ENCODE measurements at regions not wholly inside any gene's neighbourhood (a gene's known extent, or its start where the extent isn't known, plus 50 kb on each side); places are given as distances from the start of the nearest gene placed in this dataset.

- Histone ChIP-seq H3K4me3 (ENCODE audit: extremely low read depth, insufficient read depth, low read length, poor library complexity, severe bottlenecking) (no peak overlapping the region), H3K9me3 (ENCODE audit: control insufficient read depth, low read length) (no peaks in the 10 kb centered on the region), H3K27ac (ENCODE audit: low read depth, low read length, severe bottlenecking) (no peak overlapping the region), H3K36me3 (ENCODE audit: control insufficient read depth, insufficient read depth, low read length) (no peaks in the 10 kb centered on the region), H3K4me1 (ENCODE audit: control insufficient read depth, insufficient read depth, low read length, poor library complexity, severe bottlenecking) (peaks cover under 1% of the 10 kb centered on the region)
- 94% methylated on average over 4 of the region's 4 CpGs for WGBS, 2 experiments (ENCODE audit: insufficient coverage in 2 of 2)
These were observed 389.5 kb downstream of the MTX2 start for GRCh38 chr2:176658708-176659107.

- WGBS, 2 experiments (ENCODE audit: insufficient coverage in 2 of 2) = 86 to 94% methylated on average over 2 of the region's 2 CpGs
- Histone ChIP-seq H3K9me3 (ENCODE audit: control insufficient read depth, low read length) (no peaks in the 10 kb centered on the region), H3K36me3 (ENCODE audit: control insufficient read depth, insufficient read depth, low read length) (no peaks in the 10 kb centered on the region), H3K27ac (ENCODE audit: low read depth, low read length, severe bottlenecking) (no peak overlapping the region), H3K4me3 (ENCODE audit: extremely low read depth, insufficient read depth, low read length, poor library complexity, severe bottlenecking) (no peak overlapping the region), H3K4me1 (ENCODE audit: control insufficient read depth, insufficient read depth, low read length, poor library complexity, severe bottlenecking) (no peaks in the 10 kb centered on the region)
These were observed 393.5 kb downstream of the MTX2 start for GRCh38 chr2:176662753-176663152.

GRCh38 chr2:176664478-176664877 lies 395.2 kb downstream of the MTX2 start:
- Histone ChIP-seq H3K4me3 (ENCODE audit: extremely low read depth, insufficient read depth, low read length, poor library complexity, severe bottlenecking) (no peak overlapping the region), H3K9me3 (ENCODE audit: control insufficient read depth, low read length) (no peaks in the 10 kb centered on the region), H3K27ac (ENCODE audit: low read depth, low read length, severe bottlenecking) (no peak overlapping the region), H3K36me3 (ENCODE audit: control insufficient read depth, insufficient read depth, low read length) (no peaks in the 10 kb centered on the region), H3K4me1 (ENCODE audit: control insufficient read depth, insufficient read depth, low read length, poor library complexity, severe bottlenecking) (no peaks in the 10 kb centered on the region)
- 73% methylated on average over 2 of the region's 4 CpGs; no CpG with 5 or more reads in 1 of the 2 experiments for WGBS, 2 experiments (ENCODE audit: insufficient coverage in 2 of 2)

- no peaks in the 10 kb centered on the region for H3K36me3 ChIP-seq (ENCODE audit: control insufficient read depth, insufficient read depth, low read length)
- no peak overlapping the region for H3K27ac ChIP-seq (ENCODE audit: low read depth, low read length, severe bottlenecking)
- no peaks in the 10 kb centered on the region for H3K4me1 ChIP-seq (ENCODE audit: control insufficient read depth, insufficient read depth, low read length, poor library complexity, severe bottlenecking)
- WGBS, 2 experiments (ENCODE audit: insufficient coverage in 2 of 2) = 100% methylated on average over 1 of the region's 1 CpG; no CpG with 5 or more reads in 1 of the 2 experiments
- no peak overlapping the region for H3K4me3 ChIP-seq (ENCODE audit: extremely low read depth, insufficient read depth, low read length, poor library complexity, severe bottlenecking)
- H3K9me3 ChIP-seq (ENCODE audit: control insufficient read depth, low read length) = no peaks in the 10 kb centered on the region
These were observed 395.8 kb downstream of the MTX2 start for GRCh38 chr2:176665086-176665485.

- Histone ChIP-seq H3K27ac (ENCODE audit: low read depth, low read length, severe bottlenecking) (no peak overlapping the region), H3K4me1 (ENCODE audit: control insufficient read depth, insufficient read depth, low read length, poor library complexity, severe bottlenecking) (no peaks in the 10 kb centered on the region), H3K4me3 (ENCODE audit: extremely low read depth, insufficient read depth, low read length, poor library complexity, severe bottlenecking) (no peak overlapping the region), H3K9me3 (ENCODE audit: control insufficient read depth, low read length) (no peaks in the 10 kb centered on the region), H3K36me3 (ENCODE audit: control insufficient read depth, insufficient read depth, low read length) (no peaks in the 10 kb centered on the region)
These were observed 399.7 kb downstream of the MTX2 start for GRCh38 chr2:176668912-176669311.

GRCh38 chr2:176669398-176670174 lies 400.3 kb downstream of the MTX2 start:
- Histone ChIP-seq H3K36me3 (ENCODE audit: control insufficient read depth, insufficient read depth, low read length) (no peaks in the 10 kb centered on the region), H3K27ac (ENCODE audit: low read depth, low read length, severe bottlenecking) (peak overlapping the region; percentile 26), H3K9me3 (ENCODE audit: control insufficient read depth, low read length) (no peaks in the 10 kb centered on the region), H3K4me1 (ENCODE audit: control insufficient read depth, insufficient read depth, low read length, poor library complexity, severe bottlenecking) (no peaks in the 10 kb centered on the region), H3K4me3 (ENCODE audit: extremely low read depth, insufficient read depth, low read length, poor library complexity, severe bottlenecking) (no peak overlapping the region)
- 17 to 60% methylated on average over 1 of the region's 5 CpGs for WGBS, 2 experiments (ENCODE audit: insufficient coverage in 2 of 2)

- Histone ChIP-seq H3K9me3 (ENCODE audit: control insufficient read depth, low read length) (no peaks in the 10 kb centered on the region), H3K4me1 (ENCODE audit: control insufficient read depth, insufficient read depth, low read length, poor library complexity, severe bottlenecking) (no peaks in the 10 kb centered on the region), H3K36me3 (ENCODE audit: control insufficient read depth, insufficient read depth, low read length) (no peaks in the 10 kb centered on the region), H3K27ac (ENCODE audit: low read depth, low read length, severe bottlenecking) (no peak overlapping the region), H3K4me3 (ENCODE audit: extremely low read depth, insufficient read depth, low read length, poor library complexity, severe bottlenecking) (no peak overlapping the region)
- 100% methylated on average over 1 of the region's 6 CpGs; no CpG with 5 or more reads in 1 of the 2 experiments for WGBS, 2 experiments (ENCODE audit: insufficient coverage in 2 of 2)
These were observed 406.2 kb downstream of the MTX2 start for GRCh38 chr2:176675271-176675949.

GRCh38 chr2:176677746-176678265 lies 408.6 kb downstream of the MTX2 start:
- no peak overlapping the region for H3K27ac ChIP-seq (ENCODE audit: low read depth, low read length, severe bottlenecking)
- no peaks in the 10 kb centered on the region for H3K9me3 ChIP-seq (ENCODE audit: control insufficient read depth, low read length)
- no peaks in the 10 kb centered on the region for H3K4me1 ChIP-seq (ENCODE audit: control insufficient read depth, insufficient read depth, low read length, poor library complexity, severe bottlenecking)
- no peaks in the 10 kb centered on the region for H3K36me3 ChIP-seq (ENCODE audit: control insufficient read depth, insufficient read depth, low read length)
- 100% methylated on average over 1 of the region's 2 CpGs; no CpG with 5 or more reads in 1 of the 2 experiments for WGBS, 2 experiments (ENCODE audit: insufficient coverage in 2 of 2)
- no peak overlapping the region for H3K4me3 ChIP-seq (ENCODE audit: extremely low read depth, insufficient read depth, low read length, poor library complexity, severe bottlenecking)

- H3K4me1 ChIP-seq (ENCODE audit: control insufficient read depth, insufficient read depth, low read length, poor library complexity, severe bottlenecking) = no peaks in the 10 kb centered on the region
- no peaks in the 10 kb centered on the region for H3K9me3 ChIP-seq (ENCODE audit: control insufficient read depth, low read length)
- no peak overlapping the region for H3K27ac ChIP-seq (ENCODE audit: low read depth, low read length, severe bottlenecking)
- H3K4me3 ChIP-seq (ENCODE audit: extremely low read depth, insufficient read depth, low read length, poor library complexity, severe bottlenecking) = no peak overlapping the region
- H3K36me3 ChIP-seq (ENCODE audit: control insufficient read depth, insufficient read depth, low read length) = no peaks in the 10 kb centered on the region
- 94% methylated on average over 4 to 5 of the region's 5 CpGs for WGBS, 2 experiments (ENCODE audit: insufficient coverage in 2 of 2)
These were observed 409.3 kb downstream of the MTX2 start for GRCh38 chr2:176678571-176678970.

GRCh38 chr2:176679061-176679669 lies 409.9 kb downstream of the MTX2 start:
- Histone ChIP-seq H3K36me3 (ENCODE audit: control insufficient read depth, insufficient read depth, low read length) (no peaks in the 10 kb centered on the region), H3K27ac (ENCODE audit: low read depth, low read length, severe bottlenecking) (no peak overlapping the region), H3K4me1 (ENCODE audit: control insufficient read depth, insufficient read depth, low read length, poor library complexity, severe bottlenecking) (no peaks in the 10 kb centered on the region), H3K9me3 (ENCODE audit: control insufficient read depth, low read length) (no peaks in the 10 kb centered on the region), H3K4me3 (ENCODE audit: extremely low read depth, insufficient read depth, low read length, poor library complexity, severe bottlenecking) (no peak overlapping the region)
- WGBS, 2 experiments (ENCODE audit: insufficient coverage in 2 of 2) = 100% methylated on average over 1 of the region's 2 CpGs; no CpG with 5 or more reads in 1 of the 2 experiments
